ENCODE measurements at regions not wholly inside any gene's neighbourhood (a gene's known extent, or its start where the extent isn't known, plus 50 kb on each side); places are given as distances from the start of the nearest gene placed in this dataset.

DNA sequence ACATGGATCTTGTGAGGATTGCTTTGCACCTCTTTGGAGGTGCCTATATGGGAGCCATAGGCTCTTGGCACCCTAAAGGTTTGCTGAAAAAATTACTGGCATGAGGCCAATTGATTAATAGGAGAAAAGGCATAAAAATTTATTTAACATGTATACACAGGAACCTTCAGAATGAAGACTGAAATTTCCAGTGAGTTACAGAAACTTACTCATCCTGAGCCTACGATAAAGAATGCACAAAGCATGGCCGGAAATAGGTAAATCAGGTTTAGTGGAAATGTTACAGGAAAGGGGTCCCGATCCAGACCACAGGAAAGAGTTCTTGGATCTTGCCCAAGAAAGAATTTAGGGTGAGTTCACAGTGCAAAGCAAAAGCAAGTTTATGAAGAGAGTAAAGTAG lies 625.3 kb downstream of the MMUT start:
- TF ChIP-seq, protein P1, sequence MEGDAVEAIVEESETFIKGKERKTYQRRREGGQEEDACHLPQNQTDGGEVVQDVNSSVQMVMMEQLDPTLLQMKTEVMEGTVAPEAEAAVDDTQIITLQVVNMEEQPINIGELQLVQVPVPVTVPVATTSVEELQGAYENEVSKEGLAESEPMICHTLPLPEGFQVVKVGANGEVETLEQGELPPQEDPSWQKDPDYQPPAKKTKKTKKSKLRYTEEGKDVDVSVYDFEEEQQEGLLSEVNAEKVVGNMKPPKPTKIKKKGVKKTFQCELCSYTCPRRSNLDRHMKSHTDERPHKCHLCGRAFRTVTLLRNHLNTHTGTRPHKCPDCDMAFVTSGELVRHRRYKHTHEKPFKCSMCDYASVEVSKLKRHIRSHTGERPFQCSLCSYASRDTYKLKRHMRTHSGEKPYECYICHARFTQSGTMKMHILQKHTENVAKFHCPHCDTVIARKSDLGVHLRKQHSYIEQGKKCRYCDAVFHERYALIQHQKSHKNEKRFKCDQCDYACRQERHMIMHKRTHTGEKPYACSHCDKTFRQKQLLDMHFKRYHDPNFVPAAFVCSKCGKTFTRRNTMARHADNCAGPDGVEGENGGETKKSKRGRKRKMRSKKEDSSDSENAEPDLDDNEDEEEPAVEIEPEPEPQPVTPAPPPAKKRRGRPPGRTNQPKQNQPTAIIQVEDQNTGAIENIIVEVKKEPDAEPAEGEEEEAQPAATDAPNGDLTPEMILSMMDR (IDR thresholded peaks at IDR 0.05) = no peak
- no peak for DNase-seq (ENCODE audit: low spot score)
- no peak for ATAC-seq (ENCODE audit: low FRiP score)

DNA sequence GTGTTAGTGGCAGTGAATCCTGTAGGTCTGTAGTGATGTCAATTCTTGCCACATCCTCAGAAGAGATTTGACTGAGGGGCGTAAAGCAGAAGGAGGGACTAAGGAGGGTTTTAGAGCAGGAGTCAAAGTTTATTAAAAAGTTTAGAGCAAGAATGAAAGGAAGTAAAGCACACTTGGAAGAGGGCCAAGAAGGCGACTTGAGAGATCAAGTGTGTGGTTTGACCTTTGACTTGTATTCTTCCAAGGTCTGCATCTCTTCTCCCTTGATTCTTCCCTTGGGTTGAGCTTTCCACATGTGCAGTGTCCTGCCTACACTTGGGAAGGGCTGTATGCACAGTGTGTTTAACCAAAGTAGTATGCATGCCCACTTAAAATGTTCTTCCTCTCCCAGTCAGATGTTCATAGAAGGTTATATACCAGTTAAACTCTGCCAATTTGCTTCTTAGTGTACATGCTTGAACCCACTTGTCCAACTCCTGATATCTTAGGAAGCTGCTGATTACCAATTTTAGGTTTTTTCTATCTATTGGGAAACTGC lies 627.6 kb downstream of the MMUT start:
- ATAC-seq (ENCODE audit: low FRiP score) (no peak), DNase-seq (ENCODE audit: low spot score) (no peak)
- TF ChIP-seq, protein P1 (IDR thresholded peaks at IDR 0.05) = no peak

DNA sequence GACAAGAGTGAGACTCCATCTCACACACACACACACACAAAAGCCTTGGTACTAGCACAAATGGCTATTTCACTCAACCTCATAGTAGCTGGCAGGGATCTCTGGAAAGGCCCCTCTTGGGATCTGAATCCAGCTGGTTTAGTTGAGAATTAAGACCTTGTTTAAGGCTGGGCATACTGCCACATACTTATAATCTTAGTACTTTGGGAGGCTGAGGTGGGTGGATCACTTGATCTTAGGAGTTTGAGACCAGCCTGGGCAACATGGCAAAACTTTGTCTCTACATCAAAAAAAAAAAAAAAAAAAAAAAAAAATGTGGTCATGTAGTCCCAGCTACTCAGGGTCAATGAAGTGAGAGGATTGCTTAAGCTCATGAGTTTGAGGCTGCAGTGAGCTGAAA lies 628.3 kb downstream of the MMUT start:
- ATAC-seq (ENCODE audit: low FRiP score) (no peak), DNase-seq (ENCODE audit: low spot score) (no peak)
- TF ChIP-seq, protein P1 (IDR thresholded peaks at IDR 0.05) = no peak

DNA sequence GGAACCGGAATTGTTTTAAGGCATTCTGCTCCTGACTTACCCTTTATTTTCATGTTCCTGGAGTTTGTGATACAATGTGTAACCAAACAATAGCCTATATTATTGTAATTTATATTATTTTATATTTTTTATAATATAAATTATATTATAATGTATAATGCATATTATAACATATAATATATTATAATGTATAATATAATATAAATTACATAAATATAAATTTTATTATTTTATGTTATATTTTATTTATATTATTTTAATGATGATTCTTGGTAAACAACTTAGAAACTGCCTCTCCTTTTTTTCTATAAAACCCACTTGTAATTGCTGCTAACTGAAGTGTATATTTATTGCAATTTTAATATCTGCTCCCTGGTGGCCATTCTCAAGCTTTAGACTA lies 629.1 kb downstream of the MMUT start:
- ATAC-seq (ENCODE audit: low FRiP score) (no peak), DNase-seq (ENCODE audit: low spot score) (no peak)
- TF ChIP-seq, protein P1 (IDR thresholded peaks at IDR 0.05) = no peak

DNA sequence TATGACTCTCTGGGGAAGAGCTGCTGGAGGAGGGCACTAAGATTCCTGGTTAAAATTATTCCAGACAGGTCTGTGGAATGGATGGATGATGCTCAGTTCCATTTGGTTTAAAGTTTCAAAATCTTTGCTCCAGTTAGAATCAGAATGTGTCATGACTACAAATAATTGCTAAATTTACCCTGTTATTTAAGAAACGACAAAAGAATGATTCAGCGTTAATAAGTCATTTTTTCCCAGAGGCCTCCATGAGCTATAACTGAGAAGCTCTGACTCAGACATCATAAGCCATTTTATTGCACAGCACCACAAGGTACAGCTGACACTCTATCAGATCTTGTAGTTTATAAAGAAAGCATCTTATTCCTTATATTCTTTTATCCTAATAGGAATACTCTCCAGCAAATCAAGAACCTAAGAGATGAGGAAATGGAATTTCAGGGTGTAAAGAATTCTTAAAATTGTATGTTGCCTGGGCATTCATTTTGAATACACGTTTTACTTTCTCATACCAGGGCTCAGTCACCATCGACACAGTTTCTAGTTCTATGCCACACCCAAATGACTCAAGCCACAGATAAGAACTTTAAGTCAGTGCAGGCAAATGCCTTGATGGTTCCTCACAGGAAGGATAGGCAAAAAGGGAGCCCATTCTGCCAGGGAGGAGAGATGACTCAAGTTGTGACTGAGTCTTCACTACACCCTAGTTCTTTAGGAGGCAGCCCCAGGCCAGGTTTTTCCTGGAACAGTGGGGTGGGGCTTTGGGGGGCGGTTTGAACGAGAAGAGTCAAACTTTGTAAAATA lies 636.0 kb downstream of the MMUT start:
- DNase-seq (ENCODE audit: low spot score) (peak; percentile 35), ATAC-seq (ENCODE audit: low FRiP score) (peak; percentile 96)
- TF ChIP-seq, protein P1 (IDR thresholded peaks at IDR 0.05) = no peak

DNA sequence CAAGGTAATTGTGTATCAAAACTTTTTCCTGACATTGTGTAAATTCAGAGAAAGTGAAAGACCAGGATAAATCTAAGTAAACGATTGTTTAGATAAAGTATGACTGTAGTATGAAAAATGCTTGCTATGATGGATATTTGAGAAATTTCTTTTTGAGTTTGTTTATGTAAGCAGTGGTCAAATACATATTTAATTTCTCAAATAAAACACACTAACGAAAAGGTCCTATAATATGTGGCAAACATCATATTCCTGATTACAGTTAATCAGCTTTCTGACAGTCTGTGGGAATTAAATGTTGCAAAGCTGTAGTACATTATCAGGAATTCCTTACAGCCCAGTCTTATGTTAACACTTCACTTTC lies 636.9 kb downstream of the MMUT start:
- DNase-seq (ENCODE audit: low spot score) (no peak), ATAC-seq (ENCODE audit: low FRiP score) (no peak)
- TF ChIP-seq, protein P1 (IDR thresholded peaks at IDR 0.05) = no peak

All from omental fat pad (tissue), 3 donors.